GM12878 (cell line): ENCODE measurements at regions not wholly inside any gene's neighbourhood (a gene's known extent, or its start where the extent isn't known, plus 50 kb on each side); places are given as distances from the start of the nearest gene placed in this dataset.

Source experiments
- ATAC-seq: fragments of 200-7000 bp; cut with Tn5 transposase; 3 replicates; pipeline ENCODE4 v1.9.1; 2020; ENCODE audit warnings: mild to moderate bottlenecking, moderate library complexity
- BruUV-seq: library from RNA; stranded (reverse); fragments of 400-500 nt; replicated peaks from 2 replicates; lab custom pipeline; 2021; lab: Mats Ljungman, UMichigan
- CTCF ChIA-PET: fragments of 300-600 bp; sonication (Branson Sonifier 250); formaldehyde crosslinking; extraction: SDS; loops from one replicate; lab custom pipeline; 2021; ENCODE audit warnings: inconsistent platforms; lab: Yijun Ruan, JAX
- POLR2A ChIA-PET: fragments of 350-600 bp; formaldehyde crosslinking; extraction: SDS; loops from one replicate; lab custom pipeline; 2021; ENCODE audit warnings: inconsistent platforms; lab: Charles Lee
- RAD21 ChIA-PET: fragments of 300-600 bp; sonication (Branson Sonifier 250); formaldehyde crosslinking; loops from one replicate; lab custom pipeline; 2023; ENCODE audit warnings: antibody characterized with exemption; ENCODE audit not compliant: unreplicated experiment; lab: Charles Lee
- SMC1A ChIA-PET: fragments of 300-600 bp; sonication (Branson Sonifier 250); formaldehyde crosslinking; loops from one replicate; lab custom pipeline; 2023; ENCODE audit not compliant: unreplicated experiment, uncharacterized antibody; lab: Charles Lee
- DNase-seq: peaks from one replicate; pipeline ENCODE4 v3.0.0-alpha.2; 2011; ENCODE audit warnings: low read depth, low spot score
- FAIRE-seq: peaks from 3 replicates; lab custom pipeline; 2011; peaks lifted over from hg19 to GRCh38; lab: Jason Lieb, UNC
- H2AFZ ChIP-seq: 2 replicates; pipeline ENCODE4 v1.6.0; 2011; ENCODE audit warnings: low read depth, low read length, control low read depth; ENCODE audit not compliant: control insufficient read depth
- H3K27ac ChIP-seq: 2 replicates; pipeline ENCODE4 v1.5.1; 2011; ENCODE audit warnings: control low read depth; ENCODE audit not compliant: control insufficient read depth, insufficient read depth
- H3K27me3 ChIP-seq, 2 experiments: replicated peaks in 1 of 2; 2 replicates each; pipeline versions ENCODE4 v1.6.0 to v1.6.1; 2011; ENCODE audit warnings: low read length in 1 of 2; ENCODE audit not compliant: control insufficient read depth in 2 of 2, insufficient read depth in 2 of 2
- H3K36me3 ChIP-seq, 2 experiments: 2 replicates each; pipeline ENCODE4 v1.5.1; 2011; ENCODE audit warnings: low read length in 1 of 2; ENCODE audit not compliant: control insufficient read depth in 2 of 2, insufficient read depth in 2 of 2
- H3K4me1 ChIP-seq: 2 replicates; pipeline ENCODE4 v1.6.1; 2011; ENCODE audit warnings: mild to moderate bottlenecking, low read length, moderate library complexity, mixed read lengths; ENCODE audit not compliant: control insufficient read depth, insufficient read depth
- H3K4me2 ChIP-seq: 2 replicates; pipeline ENCODE4 v1.6.0; 2011; ENCODE audit warnings: control low read depth; ENCODE audit not compliant: control insufficient read depth, insufficient read depth
- H3K4me3 ChIP-seq: fragments of 200-600 bp; sonication (generic); 2 replicates; pipeline ENCODE4 v1.5.1; 2016
- H3K79me2 ChIP-seq: 2 replicates; pipeline ENCODE4 v1.6.0; 2011; ENCODE audit warnings: low read length; ENCODE audit not compliant: control insufficient read depth, insufficient read depth
- H3K9ac ChIP-seq: 2 replicates; pipeline ENCODE4 v1.8.0; 2011; ENCODE audit warnings: low read length, control low read depth, mixed read lengths; ENCODE audit not compliant: control insufficient read depth, insufficient read depth
- H3K9me3 ChIP-seq: replicated peaks from 3 replicates; pipeline ENCODE4 v1.5.1; 2011; ENCODE audit warnings: mild to moderate bottlenecking, low read length; ENCODE audit not compliant: control insufficient read depth, insufficient read depth
- H4K20me1 ChIP-seq: 2 replicates; pipeline ENCODE4 v1.6.0; 2011; ENCODE audit not compliant: control insufficient read depth, insufficient read depth
- ATF2 ChIP-seq: IDR thresholded peaks from 2 replicates; pipeline ENCODE4 v1.6.1; 2012; ENCODE audit warnings: low read length, inconsistent platforms
- ATF3 ChIP-seq: IDR thresholded peaks from 2 replicates; pipeline ENCODE4 v1.6.1; 2011; ENCODE audit warnings: low read depth, mild to moderate bottlenecking, low read length, moderate library complexity, borderline replicate concordance; ENCODE audit errors: extremely low read depth
- BACH1 ChIP-seq: fragments of 450-650 bp; IDR thresholded peaks from 2 replicates; pipeline ENCODE4 v1.6.1; 2017; ENCODE audit warnings: mild to moderate bottlenecking, borderline replicate concordance
- DPF2 ChIP-seq: fragments of 450-650 bp; IDR thresholded peaks from 2 replicates; pipeline ENCODE4 v1.6.1; 2017; ENCODE audit warnings: mild to moderate bottlenecking
- EGR1 ChIP-seq, 2 experiments: IDR thresholded peaks; 1 replicate in 1 of 2; 2 replicates in 1 of 2; pipeline ENCODE4 v1.6.1; 2011 to 2012; ENCODE audit warnings: low read depth in 2 of 2, low read length in 2 of 2, borderline replicate concordance in 1 of 2, mild to moderate bottlenecking in 1 of 2, moderate library complexity in 1 of 2
- LARP7 ChIP-seq: fragments of 450-650 bp; IDR thresholded peaks from 2 replicates; pipeline ENCODE4 v1.6.1; 2017; ENCODE audit warnings: mild to moderate bottlenecking
- MLLT1 ChIP-seq: fragments of 450-650 bp; IDR thresholded peaks from 2 replicates; pipeline ENCODE4 v1.6.1; 2016; ENCODE audit warnings: mild to moderate bottlenecking
- POU2F2 ChIP-seq: IDR thresholded peaks from 3 replicates; pipeline ENCODE4 v1.6.1; 2011; ENCODE audit warnings: low read depth, mild to moderate bottlenecking, low read length, borderline replicate concordance
- SKIL ChIP-seq: fragments of 450-650 bp; IDR thresholded peaks from 2 replicates; pipeline ENCODE4 v1.6.1; 2017; ENCODE audit warnings: mild to moderate bottlenecking, low read depth, inconsistent platforms; ENCODE audit not compliant: poor library complexity, severe bottlenecking
- STAT1 ChIP-seq: fragments of 450-650 bp; conservative IDR thresholded peaks from 2 replicates; pipeline ENCODE4 v1.6.1; 2014; ENCODE audit warnings: antibody characterized with exemption, mild to moderate bottlenecking
- ZBED1 ChIP-seq: IDR thresholded peaks from 2 replicates; pipeline ENCODE4 v1.6.1; 2016; ENCODE audit warnings: borderline replicate concordance
- ZSCAN29 ChIP-seq: fragments of 450-650 bp; IDR thresholded peaks from 2 replicates; pipeline ENCODE4 v1.6.1; 2017; ENCODE audit warnings: mild to moderate bottlenecking, moderate library complexity
- WGBS: methylation state at CpG from one replicate; pipeline ENCODE4 v1.1.6; 2016; ENCODE audit warnings: low lambda C conversion rate; ENCODE audit not compliant: insufficient replicate concordance, insufficient coverage; ENCODE audit errors: missing lambda C conversion rate; 5-methylcytosine and 5-hydroxymethylcytosine counted together
- in situ Hi-C: fragments of 300-500 bp; cut with MboI; formaldehyde crosslinking; loops from 9 replicates; pipeline ENCODE4 v1.14.3; 2018; ENCODE audit warnings: mixed read lengths
- intact Hi-C: fragments of 100-400 bp; cut with micrococcal nuclease; formaldehyde crosslinking; loops from one replicate; pipeline ENCODE4 v1.14.2; 2022; ENCODE audit not compliant: unreplicated experiment

GRCh38 chr6:9131201-9131600, 695.9 kb upstream of the SLC35B3 start (continued):
- TF ChIP-seq MLLT1 (no peak), DPF2 (no peak), ZBED1 (no peak), BACH1 (no peak), SKIL (no peak)

- ChIA-PET SMC1A (interaction anchor here (0.6 kb wide), 1 partner anchor 1307 kb away, joined by 3 read pairs; no protein-coding TSS in a partner anchor), RAD21 (no interaction called here), CTCF (no interaction called here), POLR2A (no interaction called here)
- ATAC-seq (no peak), DNase-seq (no peak), FAIRE-seq (no peak)
- no peaks in the 10 kb centered on the region for H3K79me2 ChIP-seq
- in situ Hi-C loops: no loop called here
- no peaks in the 10 kb centered on the region for H4K20me1 ChIP-seq
- H3K4me2 ChIP-seq: no peak overlapping the region
- H3K27ac ChIP-seq: no peak overlapping the region
- no peak overlapping the region for H2AFZ ChIP-seq
- no peak overlapping the region for H3K9ac ChIP-seq
- intact Hi-C loops: no loop called here
- no TSS peak for BruUV-seq
- H3K27me3 ChIP-seq: no peaks in the 10 kb centered on the region
- no peak for TF ChIP-seq EGR1 (IDR thresholded peaks at IDR 0.05; ENCODE audit: borderline replicate concordance in 1 of 2, low read depth in 2 of 2, low read length in 2 of 2)
- TF ChIP-seq ZSCAN29: no peak
- no peak for TF ChIP-seq ATF3
- no peak for TF ChIP-seq STAT1
- no peak for TF ChIP-seq POU2F2
- no peak for TF ChIP-seq LARP7
- no peak for TF ChIP-seq ATF2
- H3K9me3 ChIP-seq: no peaks in the 10 kb centered on the region
- no peaks in the 10 kb centered on the region for H3K36me3 ChIP-seq
- 13% methylated on average over 2 of the region's 2 CpGs for WGBS
- no peaks in the 10 kb centered on the region for H3K4me1 ChIP-seq
- H3K4me3 ChIP-seq: no peak overlapping the region
Measured at GRCh38 chr6:9128970-9129369, 693.6 kb upstream of the SLC35B3 start.
